SK-N-MC (cell line): ENCODE measurements at regions not wholly inside any gene's neighbourhood (a gene's known extent, or its start where the extent isn't known, plus 50 kb on each side); places are given as distances from the start of the nearest gene placed in this dataset.

Experiments used
- DNase-seq: peaks from one replicate; pipeline ENCODE4 v3.0.0-alpha.2; 2011; ENCODE audit warnings: low read depth, low spot score
- H3K27ac ChIP-seq: fragments of 200-600 bp; sonication (generic); 2 replicates; pipeline ENCODE4 v1.5.1; 2016; ENCODE audit warnings: mixed run types
- H3K36me3 ChIP-seq: fragments of 200-600 bp; sonication (generic); 2 replicates; pipeline ENCODE4 v1.6.1; 2017; ENCODE audit warnings: antibody characterized with exemption, low read length, mixed read lengths; ENCODE audit not compliant: insufficient read depth
- H3K4me3 ChIP-seq: fragments of 200-600 bp; sonication (generic); 2 replicates; pipeline ENCODE4 v1.5.1; 2016
- H3K9ac ChIP-seq: fragments of 200-600 bp; sonication (generic); 2 replicates; pipeline ENCODE4 v1.8.0; 2017; ENCODE audit warnings: mixed run types, mixed read lengths; ENCODE audit not compliant: insufficient read length
- H3K9me3 ChIP-seq: fragments of 200-600 bp; sonication (generic); 2 replicates; pipeline ENCODE4 v1.6.1; 2017; ENCODE audit warnings: low read depth, mild to moderate bottlenecking, antibody characterized with exemption, low read length, moderate library complexity, mixed read lengths
- EZH2 ChIP-seq: fragments of 200-600 bp; sonication (generic); IDR thresholded peaks from one replicate; pipeline ENCODE4 v1.6.1; 2017; ENCODE audit warnings: antibody characterized with exemption
- FOXP2 ChIP-seq: optimal IDR thresholded peaks from 2 replicates; pipeline ENCODE3; 2011; ENCODE audit warnings: mild to moderate bottlenecking, moderate library complexity; ENCODE audit not compliant: insufficient read depth; ENCODE audit errors: extremely low read length, control extremely low read depth
- POLR2AphosphoS5 ChIP-seq: IDR thresholded peaks from 2 replicates; pipeline ENCODE4 v1.6.1; 2012; ENCODE audit warnings: mild to moderate bottlenecking, low read depth, low read length, borderline replicate concordance

DNA sequence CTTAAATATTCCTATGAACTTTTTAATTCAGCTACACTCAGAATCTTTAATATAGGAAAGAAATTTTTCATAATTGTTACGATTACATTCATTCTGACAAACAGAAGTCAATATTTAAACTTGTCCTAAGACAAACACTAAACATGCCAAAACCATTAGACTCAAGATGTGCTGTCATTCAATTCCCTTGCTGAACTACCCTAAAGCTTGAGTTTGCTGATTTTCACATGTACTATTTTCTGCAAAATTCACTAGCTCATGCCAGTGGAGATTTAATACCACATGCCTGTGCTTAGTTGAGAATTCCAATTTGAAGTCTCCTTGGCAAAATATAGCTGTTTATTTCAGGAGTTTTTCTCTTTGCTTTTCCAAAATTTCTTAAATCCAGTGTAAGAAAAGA lies 448.0 kb downstream of the COL12A1 start:
- no peak for TF ChIP-seq EZH2
- no peak for TF ChIP-seq FOXP2
- TF ChIP-seq POLR2AphosphoS5, result no peak
- DNase-seq, result no peak
- Histone ChIP-seq H3K9ac (no peak overlapping the region), H3K4me3 (no peak overlapping the region), H3K27ac (no peak overlapping the region), H3K36me3 (no peaks in the 10 kb centered on the region), H3K9me3 (no peaks in the 10 kb centered on the region)

- TF ChIP-seq POLR2AphosphoS5, result no peak
- TF ChIP-seq EZH2, result no peak
- TF ChIP-seq FOXP2, result no peak
- Histone ChIP-seq H3K4me3 (no peak overlapping the region), H3K9me3 (no peaks in the 10 kb centered on the region), H3K9ac (no peak overlapping the region), H3K27ac (no peak overlapping the region), H3K36me3 (no peaks in the 10 kb centered on the region)
- DNase-seq, result no peak
Observed at GRCh38 chr6:74756923-74757322, 448.9 kb downstream of the COL12A1 start.

DNA sequence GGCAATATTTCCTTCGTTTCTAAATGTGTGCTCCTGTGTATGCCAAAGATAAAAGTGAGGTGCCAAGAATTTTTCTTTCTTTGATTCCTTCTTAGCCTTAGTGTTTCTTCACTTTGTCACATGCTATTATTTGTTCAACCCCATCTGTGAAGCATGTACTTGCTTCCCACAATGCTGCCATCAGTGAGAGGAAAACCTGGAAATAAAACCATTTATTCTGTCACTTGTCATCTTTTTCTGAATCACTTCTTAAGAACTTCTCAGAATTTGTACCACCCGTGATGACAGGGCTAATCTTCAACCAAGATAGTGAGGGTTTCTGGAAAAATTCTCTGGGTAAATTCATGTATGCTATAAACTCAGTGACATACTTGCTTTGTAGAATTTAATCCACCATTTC lies 450.1 kb downstream of the COL12A1 start:
- H3K36me3 ChIP-seq, result no peaks in the 10 kb centered on the region
- TF ChIP-seq EZH2 (no peak), FOXP2 (no peak), POLR2AphosphoS5 (no peak)
- no peak overlapping the region for H3K4me3 ChIP-seq
- no peaks in the 10 kb centered on the region for H3K9me3 ChIP-seq
- H3K27ac ChIP-seq, result no peak overlapping the region
- no peak overlapping the region for H3K9ac ChIP-seq
- no peak for DNase-seq

GRCh38 chr6:74755196-74755595 lies 450.7 kb downstream of the COL12A1 start:
- no peaks in the 10 kb centered on the region for H3K9me3 ChIP-seq
- DNase-seq, result no peak
- no peak overlapping the region for H3K4me3 ChIP-seq
- TF ChIP-seq POLR2AphosphoS5, result no peak
- TF ChIP-seq EZH2, result no peak
- TF ChIP-seq FOXP2, result no peak
- H3K9ac ChIP-seq, result no peak overlapping the region
- no peak overlapping the region for H3K27ac ChIP-seq
- H3K36me3 ChIP-seq, result no peaks in the 10 kb centered on the region

GRCh38 chr6:74753883-74754600 lies 451.8 kb downstream of the COL12A1 start:
- TF ChIP-seq FOXP2 (no peak), EZH2 (no peak), POLR2AphosphoS5 (no peak)
- no peak overlapping the region for H3K27ac ChIP-seq
- DNase-seq, result no peak
- H3K9ac ChIP-seq, result no peak overlapping the region
- no peak overlapping the region for H3K4me3 ChIP-seq
- H3K36me3 ChIP-seq, result no peaks in the 10 kb centered on the region
- H3K9me3 ChIP-seq, result no peaks in the 10 kb centered on the region

DNA sequence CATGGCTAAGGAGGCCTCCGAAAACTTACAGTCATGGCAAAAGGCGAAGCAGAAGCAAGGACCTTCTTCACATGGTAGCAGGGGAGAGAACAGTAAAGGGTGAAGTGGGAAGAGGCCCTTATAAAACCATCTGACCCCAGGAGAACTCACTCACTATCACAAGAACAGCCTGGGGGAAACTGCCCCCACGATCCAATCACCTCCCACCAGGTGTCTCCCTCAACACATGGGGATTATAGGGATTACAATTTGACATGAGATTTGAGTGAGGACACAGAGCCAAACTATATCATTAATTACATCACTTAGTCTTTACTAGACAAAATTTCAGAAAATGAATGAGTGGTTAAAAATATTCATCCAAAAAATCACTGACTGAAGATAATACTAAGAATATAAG lies 453.6 kb downstream of the COL12A1 start:
- no peaks in the 10 kb centered on the region for H3K36me3 ChIP-seq
- no peak overlapping the region for H3K4me3 ChIP-seq
- DNase-seq, result no peak
- no peaks in the 10 kb centered on the region for H3K9me3 ChIP-seq
- TF ChIP-seq EZH2 (no peak), FOXP2 (no peak), POLR2AphosphoS5 (no peak)
- H3K9ac ChIP-seq, result no peak overlapping the region
- no peak overlapping the region for H3K27ac ChIP-seq

DNA sequence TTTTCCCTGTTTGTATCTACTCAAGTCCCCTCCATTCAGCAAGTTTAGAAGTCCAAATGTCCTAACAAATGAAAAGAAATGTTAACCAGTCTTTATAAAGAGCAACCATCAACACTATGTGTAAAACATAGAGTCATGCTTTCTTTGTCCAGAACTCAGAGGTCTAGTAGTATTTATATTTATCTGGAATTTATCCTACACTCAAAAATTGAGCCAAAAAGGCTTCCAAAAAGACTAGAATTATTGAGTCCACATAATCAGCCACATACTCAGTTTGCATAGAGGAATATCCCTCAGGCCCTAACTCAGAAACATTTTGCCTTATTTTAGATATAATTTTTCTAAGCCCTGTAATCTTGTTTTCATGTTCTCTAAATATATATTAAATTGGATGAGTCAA lies 455.0 kb downstream of the COL12A1 start:
- no peak for TF ChIP-seq FOXP2
- TF ChIP-seq EZH2, result no peak
- no peak for TF ChIP-seq POLR2AphosphoS5
- H3K36me3 ChIP-seq, result no peaks in the 10 kb centered on the region
- H3K9ac ChIP-seq, result no peak overlapping the region
- no peak for DNase-seq
- no peaks in the 10 kb centered on the region for H3K9me3 ChIP-seq
- H3K27ac ChIP-seq, result no peak overlapping the region
- H3K4me3 ChIP-seq, result no peak overlapping the region

DNA sequence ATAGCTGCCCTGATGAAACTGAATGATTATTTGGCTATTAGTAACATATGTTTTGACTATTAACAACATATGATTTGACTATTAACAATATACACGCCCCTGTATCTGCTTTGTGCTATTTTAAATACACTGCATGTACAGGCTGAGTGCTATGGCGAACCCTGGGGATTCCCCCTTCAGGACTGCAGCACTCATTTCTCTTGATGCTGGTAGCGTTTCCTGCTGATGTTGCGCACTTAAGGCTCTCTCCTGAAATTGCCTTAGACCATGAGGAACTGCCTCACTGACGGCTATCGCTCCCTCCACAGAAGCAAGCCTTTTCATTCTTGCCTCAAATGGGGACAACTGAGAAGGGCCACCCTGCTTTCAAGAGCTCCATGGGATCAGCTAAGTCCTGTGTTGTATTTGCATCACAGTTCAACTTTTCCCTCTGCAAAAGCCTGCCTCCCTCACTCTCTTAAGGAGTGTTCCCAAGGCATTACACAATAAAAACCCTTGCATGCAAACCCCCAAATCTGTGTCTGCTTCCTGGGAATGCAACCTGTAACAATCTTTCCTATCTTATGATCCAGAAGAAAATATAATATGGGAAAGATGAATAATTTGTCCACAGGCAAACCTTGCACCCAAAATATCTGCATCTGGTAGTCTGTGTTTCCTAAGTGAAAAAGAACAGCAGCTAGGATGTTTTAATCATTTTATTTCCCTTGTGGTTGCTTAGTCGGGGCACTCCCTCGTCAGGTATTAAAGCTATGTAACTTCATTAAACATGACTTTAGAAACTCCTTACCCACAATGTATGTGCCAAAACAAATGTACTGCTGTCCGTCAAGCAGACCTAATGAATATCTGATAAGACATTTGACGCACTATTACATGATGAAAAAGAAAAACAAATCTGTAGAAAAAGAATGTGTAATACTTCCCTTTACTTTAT lies 456.4 kb downstream of the COL12A1 start:
- H3K27ac ChIP-seq, result no peak overlapping the region
- no peak for DNase-seq

More for the DNA sequence above, 456.4 kb downstream of the COL12A1 start:
- H3K9me3 ChIP-seq, result no peaks in the 10 kb centered on the region
- no peaks in the 10 kb centered on the region for H3K36me3 ChIP-seq
- no peak overlapping the region for H3K9ac ChIP-seq
- no peak for TF ChIP-seq EZH2
- no peak for TF ChIP-seq FOXP2
- no peak for TF ChIP-seq POLR2AphosphoS5
- H3K4me3 ChIP-seq, result no peak overlapping the region
